ENCODE measurements at regions not wholly inside any gene's neighbourhood (a gene's known extent, or its start where the extent isn't known, plus 50 kb on each side); places are given as distances from the start of the nearest gene placed in this dataset.

- Mint-ChIP-seq H3K27ac (no peak overlapping the region), H3K27me3 (peaks cover 5 to 32% of the 10 kb centered on the region in 2 donors), H3K4me3 (no peak overlapping the region), H3K9me3 (no peaks in the 10 kb centered on the region), H3K4me1 (no peaks in the 10 kb centered on the region), H3K36me3 (no peaks in the 10 kb centered on the region)
- Histone ChIP-seq H3K27me3 (ENCODE audit: insufficient read depth, low read length, poor library complexity, severe bottlenecking) (no peaks in the 10 kb centered on the region), H3K4me3 (ENCODE audit: low read length) (no peak overlapping the region), H3K27ac (ENCODE audit: low read depth, low read length) (no peak overlapping the region), H3K9me3 (ENCODE audit: low read length) (no peaks in the 10 kb centered on the region), H3K36me3 (ENCODE audit: insufficient read depth, low read length) (no peaks in the 10 kb centered on the region), H3K4me1 (ENCODE audit: insufficient read depth, low read length) (no peaks in the 10 kb centered on the region)
- ChIA-PET CTCF (no interaction called here), POLR2A (no interaction called here)
- DNase-seq: no peak
Observed at GRCh38 chr15:39075756-39076341, 505.0 kb upstream of the THBS1 start.

- Mint-ChIP-seq H3K9me3 (no peaks in the 10 kb centered on the region), H3K27me3 (peaks cover 4 to 29% of the 10 kb centered on the region in 2 donors), H3K4me1 (no peaks in the 10 kb centered on the region), H3K27ac (no peak overlapping the region), H3K4me3 (no peak overlapping the region), H3K36me3 (no peaks in the 10 kb centered on the region)
- Histone ChIP-seq H3K27me3 (ENCODE audit: insufficient read depth, low read length, poor library complexity, severe bottlenecking) (no peaks in the 10 kb centered on the region), H3K36me3 (ENCODE audit: insufficient read depth, low read length) (no peaks in the 10 kb centered on the region), H3K27ac (ENCODE audit: low read depth, low read length) (no peak overlapping the region), H3K9me3 (ENCODE audit: low read length) (no peaks in the 10 kb centered on the region), H3K4me1 (ENCODE audit: insufficient read depth, low read length) (no peaks in the 10 kb centered on the region), H3K4me3 (ENCODE audit: low read length) (no peak overlapping the region)
- POLR2A ChIA-PET: no interaction called here
- CTCF ChIA-PET: no interaction called here
- DNase-seq: no peak
Observed at GRCh38 chr15:39078026-39078425, 502.9 kb upstream of the THBS1 start.

GRCh38 chr15:39079296-39079847 lies 501.5 kb upstream of the THBS1 start:
- ChIA-PET CTCF (no interaction called here), POLR2A (no interaction called here)
- Histone ChIP-seq H3K36me3 (ENCODE audit: insufficient read depth, low read length) (no peaks in the 10 kb centered on the region), H3K4me3 (ENCODE audit: low read length) (no peak overlapping the region), H3K4me1 (ENCODE audit: insufficient read depth, low read length) (no peaks in the 10 kb centered on the region), H3K27me3 (ENCODE audit: insufficient read depth, low read length, poor library complexity, severe bottlenecking) (no peaks in the 10 kb centered on the region), H3K27ac (ENCODE audit: low read depth, low read length) (no peak overlapping the region), H3K9me3 (ENCODE audit: low read length) (no peaks in the 10 kb centered on the region)
- Mint-ChIP-seq H3K4me3 (no peak overlapping the region), H3K4me1 (no peaks in the 10 kb centered on the region), H3K9me3 (no peaks in the 10 kb centered on the region), H3K36me3 (no peaks in the 10 kb centered on the region), H3K27me3 (peaks cover 4 to 33% of the 10 kb centered on the region in 2 donors), H3K27ac (no peak overlapping the region)
- no peak for DNase-seq

GRCh38 chr15:39083213-39083612 lies 497.7 kb upstream of the THBS1 start:
- Histone ChIP-seq H3K36me3 (ENCODE audit: insufficient read depth, low read length) (no peaks in the 10 kb centered on the region), H3K27ac (ENCODE audit: low read depth, low read length) (no peak overlapping the region), H3K9me3 (ENCODE audit: low read length) (no peaks in the 10 kb centered on the region), H3K4me1 (ENCODE audit: insufficient read depth, low read length) (no peaks in the 10 kb centered on the region), H3K4me3 (ENCODE audit: low read length) (no peak overlapping the region), H3K27me3 (ENCODE audit: insufficient read depth, low read length, poor library complexity, severe bottlenecking) (no peaks in the 10 kb centered on the region)
- POLR2A ChIA-PET: no interaction called here
- Mint-ChIP-seq H3K4me1 (no peaks in the 10 kb centered on the region), H3K9me3 (no peaks in the 10 kb centered on the region), H3K27me3 (peaks cover 8 to 24% of the 10 kb centered on the region in 2 donors), H3K27ac (no peak overlapping the region), H3K4me3 (no peak overlapping the region), H3K36me3 (no peaks in the 10 kb centered on the region)
- DNase-seq: no peak
- CTCF ChIA-PET: no interaction called here

- ChIA-PET CTCF (no interaction called here), POLR2A (no interaction called here)
- H3K4me1 ChIP-seq (ENCODE audit: insufficient read depth, low read length): no peaks in the 10 kb centered on the region
- no peaks in the 10 kb centered on the region for H3K4me1 Mint-ChIP-seq
- H3K4me3 Mint-ChIP-seq: no peak overlapping the region
- H3K27ac ChIP-seq (ENCODE audit: low read depth, low read length): no peak overlapping the region
- no peak for DNase-seq
- no peak overlapping the region for H3K27ac Mint-ChIP-seq
- H3K36me3 Mint-ChIP-seq: no peaks in the 10 kb centered on the region
- H3K36me3 ChIP-seq (ENCODE audit: insufficient read depth, low read length): no peaks in the 10 kb centered on the region
- no peaks in the 10 kb centered on the region for H3K9me3 ChIP-seq (ENCODE audit: low read length)
- H3K27me3 ChIP-seq (ENCODE audit: insufficient read depth, low read length, poor library complexity, severe bottlenecking): no peaks in the 10 kb centered on the region
- no peak overlapping the region for H3K4me3 ChIP-seq (ENCODE audit: low read length)
- H3K9me3 Mint-ChIP-seq: no peaks in the 10 kb centered on the region
- H3K27me3 Mint-ChIP-seq: peaks cover 6 to 25% of the 10 kb centered on the region in 2 donors
Observed at GRCh38 chr15:39084674-39085530, 496.0 kb upstream of the THBS1 start.

- H3K4me3 Mint-ChIP-seq: no peak overlapping the region
- ChIA-PET CTCF (no interaction called here), POLR2A (no interaction called here)
- H3K9me3 ChIP-seq (ENCODE audit: low read length): no peaks in the 10 kb centered on the region
- H3K4me1 Mint-ChIP-seq: no peaks in the 10 kb centered on the region
- H3K27me3 ChIP-seq (ENCODE audit: insufficient read depth, low read length, poor library complexity, severe bottlenecking): no peaks in the 10 kb centered on the region
- peaks cover 15 to 36% of the 10 kb centered on the region in 2 donors for H3K27me3 Mint-ChIP-seq
- DNase-seq: no peak
- H3K9me3 Mint-ChIP-seq: no peaks in the 10 kb centered on the region
- no peaks in the 10 kb centered on the region for H3K36me3 Mint-ChIP-seq
- H3K27ac ChIP-seq (ENCODE audit: low read depth, low read length): no peak overlapping the region
- H3K4me1 ChIP-seq (ENCODE audit: insufficient read depth, low read length): no peaks in the 10 kb centered on the region
- no peak overlapping the region for H3K4me3 ChIP-seq (ENCODE audit: low read length)
- no peaks in the 10 kb centered on the region for H3K36me3 ChIP-seq (ENCODE audit: insufficient read depth, low read length)
- no peak overlapping the region for H3K27ac Mint-ChIP-seq
Observed at GRCh38 chr15:39086641-39087040, 494.2 kb upstream of the THBS1 start.

- no peaks in the 10 kb centered on the region for H3K9me3 Mint-ChIP-seq
- H3K27ac Mint-ChIP-seq: no peak overlapping the region
- H3K4me1 ChIP-seq (ENCODE audit: insufficient read depth, low read length): no peaks in the 10 kb centered on the region
- no peak for DNase-seq
- CTCF ChIA-PET: no interaction called here
- H3K36me3 ChIP-seq (ENCODE audit: insufficient read depth, low read length): no peaks in the 10 kb centered on the region
- H3K4me3 ChIP-seq (ENCODE audit: low read length): no peak overlapping the region
- H3K4me1 Mint-ChIP-seq: no peaks in the 10 kb centered on the region
- peaks cover 15 to 37% of the 10 kb centered on the region in 2 donors for H3K27me3 Mint-ChIP-seq
- POLR2A ChIA-PET: no interaction called here
- H3K27me3 ChIP-seq (ENCODE audit: insufficient read depth, low read length, poor library complexity, severe bottlenecking): no peaks in the 10 kb centered on the region
- no peak overlapping the region for H3K4me3 Mint-ChIP-seq
- no peaks in the 10 kb centered on the region for H3K9me3 ChIP-seq (ENCODE audit: low read length)
- no peak overlapping the region for H3K27ac ChIP-seq (ENCODE audit: low read depth, low read length)
- H3K36me3 Mint-ChIP-seq: no peaks in the 10 kb centered on the region
Observed at GRCh38 chr15:39088156-39088555, 492.7 kb upstream of the THBS1 start.

- Histone ChIP-seq H3K27ac (ENCODE audit: low read depth, low read length) (no peak overlapping the region), H3K4me3 (ENCODE audit: low read length) (no peak overlapping the region), H3K9me3 (ENCODE audit: low read length) (no peaks in the 10 kb centered on the region), H3K36me3 (ENCODE audit: insufficient read depth, low read length) (no peaks in the 10 kb centered on the region), H3K4me1 (ENCODE audit: insufficient read depth, low read length) (no peaks in the 10 kb centered on the region), H3K27me3 (ENCODE audit: insufficient read depth, low read length, poor library complexity, severe bottlenecking) (no peaks in the 10 kb centered on the region)
- CTCF ChIA-PET: no interaction called here
- Mint-ChIP-seq H3K27ac (no peak overlapping the region), H3K27me3 (peaks cover 12 to 27% of the 10 kb centered on the region in 2 donors), H3K4me3 (no peak overlapping the region), H3K36me3 (no peaks in the 10 kb centered on the region), H3K4me1 (no peaks in the 10 kb centered on the region), H3K9me3 (no peaks in the 10 kb centered on the region)
- DNase-seq: no peak
- POLR2A ChIA-PET: no interaction called here
Observed at GRCh38 chr15:39092354-39092753, 488.5 kb upstream of the THBS1 start.
